Neural progenitor cell (in vitro differentiated cells): ENCODE measurements at regions not wholly inside any gene's neighbourhood (a gene's known extent, or its start where the extent isn't known, plus 50 kb on each side); places are given as distances from the start of the nearest gene placed in this dataset.
A peak's percentile ranks its signal among the peaks of the same experiment; 100 is the strongest.

ENCODE experiments used
- DNase-seq: peaks from one replicate; pipeline ENCODE4 v3.0.0-alpha.2; 2016; ENCODE audit warnings: low spot score
- H2AFZ ChIP-seq: fragments of 200-600 bp; sonication (generic); replicated peaks from 2 replicates; pipeline ENCODE4 v1.6.1; 2016; ENCODE audit warnings: antibody characterized with exemption
- H3F3A ChIP-seq: fragments of 200-600 bp; sonication (generic); 2 replicates; pipeline ENCODE4 v1.6.1; 2016; ENCODE audit warnings: antibody characterized with exemption, low read depth
- H3K27ac ChIP-seq: fragments of 200-600 bp; sonication (generic); 2 replicates; pipeline ENCODE4 v1.5.1; 2016; ENCODE audit warnings: mild to moderate bottlenecking
- H3K27me3 ChIP-seq: fragments of 200-600 bp; sonication (generic); 2 replicates; pipeline ENCODE4 v1.6.1; 2016; ENCODE audit warnings: mild to moderate bottlenecking, moderate library complexity
- H3K36me3 ChIP-seq: fragments of 200-600 bp; sonication (generic); 2 replicates; pipeline ENCODE4 v1.5.1; 2016
- H3K4me1 ChIP-seq: fragments of 200-600 bp; sonication (generic); 2 replicates; pipeline ENCODE4 v1.6.1; 2016; ENCODE audit warnings: mixed run types
- H3K4me2 ChIP-seq: fragments of 200-600 bp; sonication (generic); 2 replicates; pipeline ENCODE4 v1.6.1; 2016
- H3K4me3 ChIP-seq: fragments of 200-600 bp; sonication (generic); 2 replicates; pipeline ENCODE4 v1.5.1; 2016
- H3K79me2 ChIP-seq: fragments of 200-600 bp; sonication (generic); 2 replicates; pipeline ENCODE4 v1.6.1; 2016; ENCODE audit warnings: low read depth
- H3K9ac ChIP-seq: fragments of 200-600 bp; sonication (generic); 2 replicates; pipeline ENCODE4 v1.6.1; 2016
- H3K9me3 ChIP-seq: fragments of 200-600 bp; sonication (generic); 2 replicates; pipeline ENCODE4 v1.5.1; 2016; ENCODE audit warnings: low read depth
- H4K20me1 ChIP-seq: fragments of 200-600 bp; sonication (generic); 2 replicates; pipeline ENCODE4 v1.6.1; 2016; ENCODE audit warnings: low read depth
- H3K27ac Mint-ChIP-seq: 3 replicates; pipeline ENCODE4 v1.8.0; 2021; ENCODE audit warnings: mixed read lengths
- H3K27me3 Mint-ChIP-seq: 2 replicates; pipeline ENCODE4 v1.8.0; 2022; ENCODE audit warnings: low read depth, mild to moderate bottlenecking, inconsistent platforms, moderate library complexity, mixed read lengths; ENCODE audit not compliant: insufficient read depth
- H3K36me3 Mint-ChIP-seq: 3 replicates; pipeline ENCODE4 v1.8.0; 2021; ENCODE audit warnings: mixed read lengths
- H3K4me1 Mint-ChIP-seq: 3 replicates; pipeline ENCODE4 v1.8.0; 2021; ENCODE audit warnings: mixed read lengths
- H3K4me3 Mint-ChIP-seq: 3 replicates; pipeline ENCODE4 v1.8.0; 2021; ENCODE audit warnings: mild to moderate bottlenecking, moderate library complexity, mixed read lengths
- H3K9me3 Mint-ChIP-seq: 3 replicates; pipeline ENCODE4 v1.8.0; 2020; ENCODE audit warnings: mixed read lengths
- CTCF ChIP-seq: fragments of 200-600 bp; sonication (generic); IDR thresholded peaks from 2 replicates; pipeline ENCODE4 v1.5.1; 2017; ENCODE audit warnings: antibody characterized with exemption, mild to moderate bottlenecking
- EZH2 ChIP-seq: fragments of 200-600 bp; sonication (generic); IDR thresholded peaks from 2 replicates; pipeline ENCODE4 v1.6.1; 2017; ENCODE audit warnings: antibody characterized with exemption, mild to moderate bottlenecking, moderate library complexity
- EZH2phosphoT487 ChIP-seq: fragments of 200-600 bp; sonication (generic); IDR thresholded peaks from 2 replicates; pipeline ENCODE4 v1.6.1; 2017; ENCODE audit warnings: antibody characterized with exemption

- H3K27me3 ChIP-seq: no peaks in the 10 kb centered on the region
- no peaks in the 10 kb centered on the region for H4K20me1 ChIP-seq
- no peaks in the 10 kb centered on the region for H3K4me1 ChIP-seq
- H3K36me3 Mint-ChIP-seq: no peaks in the 10 kb centered on the region
- no peak overlapping the region for H3K27ac Mint-ChIP-seq
- no peaks in the 10 kb centered on the region for H3K36me3 ChIP-seq
- no peaks in the 10 kb centered on the region for H3K27me3 Mint-ChIP-seq
- H3K4me1 Mint-ChIP-seq: no peaks in the 10 kb centered on the region
- H3K9me3 ChIP-seq: no peaks in the 10 kb centered on the region
- no peak for TF ChIP-seq EZH2phosphoT487
- TF ChIP-seq EZH2: no peak
- no peak for TF ChIP-seq CTCF
- H3F3A ChIP-seq: no peaks in the 10 kb centered on the region
- no peak overlapping the region for H3K27ac ChIP-seq
- H2AFZ ChIP-seq: no peak overlapping the region
- H3K4me3 Mint-ChIP-seq: no peak overlapping the region
- no peak overlapping the region for H3K4me3 ChIP-seq
- no peak overlapping the region for H3K9ac ChIP-seq
- peaks cover 1% of the 10 kb centered on the region for H3K9me3 Mint-ChIP-seq
- DNase-seq: no peak
- no peak overlapping the region for H3K4me2 ChIP-seq
- no peaks in the 10 kb centered on the region for H3K79me2 ChIP-seq
These were observed 671.5 kb upstream of the GRM7 start for GRCh38 chr3:6189384-6189783.

GRCh38 chr3:6204891-6205290 is 656.0 kb upstream of the GRM7 start:
- Histone ChIP-seq H3K9ac (no peak overlapping the region), H3K4me2 (no peak overlapping the region), H3K79me2 (no peaks in the 10 kb centered on the region), H3K4me3 (no peak overlapping the region), H2AFZ (no peak overlapping the region), H4K20me1 (no peaks in the 10 kb centered on the region), H3K36me3 (no peaks in the 10 kb centered on the region), H3K27me3 (no peaks in the 10 kb centered on the region), H3K27ac (no peak overlapping the region), H3F3A (no peaks in the 10 kb centered on the region), H3K4me1 (no peaks in the 10 kb centered on the region), H3K9me3 (no peaks in the 10 kb centered on the region)
- no peak for TF ChIP-seq EZH2
- TF ChIP-seq CTCF: peak; percentile 51
- TF ChIP-seq EZH2phosphoT487: no peak
- DNase-seq: no peak
- no peaks in the 10 kb centered on the region for H3K36me3 Mint-ChIP-seq
- no peak overlapping the region for H3K27ac Mint-ChIP-seq
- H3K27me3 Mint-ChIP-seq: no peaks in the 10 kb centered on the region
- H3K4me1 Mint-ChIP-seq: no peaks in the 10 kb centered on the region
- H3K9me3 Mint-ChIP-seq: no peaks in the 10 kb centered on the region
- H3K4me3 Mint-ChIP-seq: no peak overlapping the region

DNA sequence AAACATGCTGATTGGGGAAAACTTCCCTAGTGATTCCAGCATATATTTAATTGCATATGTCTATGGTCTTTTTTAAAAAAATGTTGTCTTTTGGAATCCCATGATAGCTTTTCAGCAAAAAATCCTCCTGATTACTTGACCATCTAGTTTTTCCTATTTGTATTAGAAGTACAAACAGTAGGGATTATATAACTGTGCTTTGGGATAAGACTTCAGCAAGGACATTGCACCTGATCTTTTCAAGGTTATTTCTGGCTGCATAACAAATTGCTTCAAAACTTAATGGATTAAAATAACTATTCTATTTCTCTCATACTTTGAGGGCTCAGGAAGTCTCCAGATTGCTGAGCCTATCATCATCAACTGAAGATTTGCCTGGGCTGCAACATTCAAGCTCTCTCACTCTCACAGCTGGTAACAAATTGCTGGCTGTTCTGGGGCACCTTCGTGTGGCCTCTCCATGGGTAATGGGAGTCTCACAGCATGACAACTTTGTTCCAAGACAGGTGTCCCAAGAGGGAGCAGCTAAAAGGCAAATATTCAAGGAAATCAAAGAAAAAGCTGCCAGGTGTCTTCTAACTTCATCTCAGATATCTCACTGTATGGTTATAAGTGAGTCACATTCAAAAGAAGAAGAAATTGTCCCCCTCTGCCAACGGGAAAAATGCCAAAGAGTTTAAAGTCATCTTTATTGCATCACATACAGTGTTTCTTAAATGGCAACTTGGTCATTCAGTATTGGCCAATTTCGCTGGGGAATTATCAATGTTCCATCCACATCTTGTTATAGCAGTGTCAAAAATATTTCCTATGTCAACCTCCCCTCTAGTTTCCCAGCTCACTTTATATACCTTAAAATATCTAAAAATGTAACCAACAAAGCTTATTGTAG is 644.5 kb upstream of the GRM7 start:
- no peak overlapping the region for H3K4me2 ChIP-seq
- no peak for DNase-seq
- peaks cover 3% of the 10 kb centered on the region for H3K4me1 Mint-ChIP-seq
- H3K36me3 Mint-ChIP-seq: no peaks in the 10 kb centered on the region
- H3K9ac ChIP-seq: no peak overlapping the region
- no peaks in the 10 kb centered on the region for H3K79me2 ChIP-seq
- no peaks in the 10 kb centered on the region for H3K9me3 ChIP-seq
- H3K4me1 ChIP-seq: peaks cover 15% of the 10 kb centered on the region
- H3K27ac Mint-ChIP-seq: no peak overlapping the region
- no peak overlapping the region for H3K4me3 ChIP-seq
- H3K27me3 Mint-ChIP-seq: no peaks in the 10 kb centered on the region
- no peaks in the 10 kb centered on the region for H3F3A ChIP-seq
- TF ChIP-seq EZH2phosphoT487 (no peak), EZH2 (no peak), CTCF (no peak)
- no peaks in the 10 kb centered on the region for H3K36me3 ChIP-seq
- H2AFZ ChIP-seq: no peak overlapping the region
- no peak overlapping the region for H3K27ac ChIP-seq
- H4K20me1 ChIP-seq: no peaks in the 10 kb centered on the region
- no peaks in the 10 kb centered on the region for H3K9me3 Mint-ChIP-seq
- H3K27me3 ChIP-seq: no peaks in the 10 kb centered on the region
- no peak overlapping the region for H3K4me3 Mint-ChIP-seq
